ENCODE measurements at regions not wholly inside any gene's neighbourhood (a gene's known extent, or its start where the extent isn't known, plus 50 kb on each side); places are given as distances from the start of the nearest gene placed in this dataset.
"Not testable (repeated sequence)": the region's sequence is repeated elsewhere in the genome, so short reads cannot be mapped to it uniquely, and the experiment has no call there.

DNA sequence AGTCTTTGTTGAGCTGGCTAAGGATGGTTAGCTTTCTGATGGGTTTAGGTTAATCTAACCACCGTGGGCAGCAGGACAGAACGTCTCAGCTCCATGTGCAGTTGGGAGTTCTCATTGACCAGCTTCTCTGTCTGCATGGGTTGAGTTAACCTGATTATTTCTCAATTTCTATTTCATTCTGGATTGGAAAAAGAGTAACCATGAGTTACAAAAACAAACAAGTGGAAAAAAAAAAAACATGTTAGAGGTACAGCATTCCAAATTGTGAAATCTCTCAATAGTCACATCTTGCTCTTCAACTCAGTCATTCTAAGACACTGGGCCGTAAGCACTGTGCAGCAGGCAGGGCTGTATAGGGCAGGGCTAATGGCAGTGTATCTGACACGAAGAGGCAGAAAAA lies 343.7 kb upstream of the KLF4 start:
- Histone ChIP-seq H3K4me3 (ENCODE audit: insufficient read length, low read depth) (no peak overlapping the region), H3K27me3 (ENCODE audit: insufficient read depth, insufficient read length) (no peaks in the 10 kb centered on the region), H3K9me3 (ENCODE audit: insufficient read depth, low read length) (no peaks in the 10 kb centered on the region), H3K4me1 (ENCODE audit: insufficient read depth, insufficient read length) (no peaks in the 10 kb centered on the region), H3K36me3 (ENCODE audit: insufficient read depth, insufficient read length, low read length) (no peaks in the 10 kb centered on the region), H3K9ac (ENCODE audit: insufficient read length, low read depth) (no peak overlapping the region)
- TF ChIP-seq ZNF274 (IDR thresholded peaks at IDR 0.05; ENCODE audit: low read depth, low read length), result no peak
- no peak for TF ChIP-seq YY1 (IDR thresholded peaks at IDR 0.05; ENCODE audit: insufficient read depth, insufficient read length)
- TF ChIP-seq SUZ12 (IDR thresholded peaks at IDR 0.05; ENCODE audit: extremely low read depth, insufficient read depth, insufficient read length), result no peak
- no peak for DNase-seq (ENCODE audit: low read depth, low spot score)

DNA sequence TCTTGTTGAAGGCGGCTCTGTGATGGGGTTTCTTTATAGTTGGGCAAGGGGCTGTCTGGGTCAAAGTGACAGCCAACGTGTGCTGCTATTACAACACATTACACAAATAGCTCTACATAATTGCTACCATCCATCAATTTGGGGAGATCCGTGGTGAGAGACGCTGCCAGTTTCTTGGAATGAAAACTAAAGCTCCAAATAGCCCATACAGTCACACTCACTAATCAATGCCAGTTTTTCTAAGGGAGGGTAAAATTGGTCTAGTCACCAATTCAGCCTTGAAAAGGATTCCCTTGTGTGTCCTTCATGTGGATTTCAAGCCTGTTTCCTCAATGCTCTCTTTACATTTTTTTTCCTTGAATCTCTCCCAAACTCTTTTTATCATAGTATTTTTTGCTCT lies 343.3 kb upstream of the KLF4 start:
- H3K4me1 ChIP-seq (ENCODE audit: insufficient read depth, insufficient read length), result no peaks in the 10 kb centered on the region
- no peak overlapping the region for H3K9ac ChIP-seq (ENCODE audit: insufficient read length, low read depth)
- H3K27me3 ChIP-seq (ENCODE audit: insufficient read depth, insufficient read length), result no peaks in the 10 kb centered on the region
- H3K9me3 ChIP-seq (ENCODE audit: insufficient read depth, low read length), result no peaks in the 10 kb centered on the region
- TF ChIP-seq SUZ12 (IDR thresholded peaks at IDR 0.05; ENCODE audit: extremely low read depth, insufficient read depth, insufficient read length) (no peak), ZNF274 (IDR thresholded peaks at IDR 0.05; ENCODE audit: low read depth, low read length) (no peak), YY1 (IDR thresholded peaks at IDR 0.05; ENCODE audit: insufficient read depth, insufficient read length) (no peak)
- DNase-seq (ENCODE audit: low read depth, low spot score), result no peak
- H3K36me3 ChIP-seq (ENCODE audit: insufficient read depth, insufficient read length, low read length), result no peaks in the 10 kb centered on the region
- no peak overlapping the region for H3K4me3 ChIP-seq (ENCODE audit: insufficient read length, low read depth)

DNA sequence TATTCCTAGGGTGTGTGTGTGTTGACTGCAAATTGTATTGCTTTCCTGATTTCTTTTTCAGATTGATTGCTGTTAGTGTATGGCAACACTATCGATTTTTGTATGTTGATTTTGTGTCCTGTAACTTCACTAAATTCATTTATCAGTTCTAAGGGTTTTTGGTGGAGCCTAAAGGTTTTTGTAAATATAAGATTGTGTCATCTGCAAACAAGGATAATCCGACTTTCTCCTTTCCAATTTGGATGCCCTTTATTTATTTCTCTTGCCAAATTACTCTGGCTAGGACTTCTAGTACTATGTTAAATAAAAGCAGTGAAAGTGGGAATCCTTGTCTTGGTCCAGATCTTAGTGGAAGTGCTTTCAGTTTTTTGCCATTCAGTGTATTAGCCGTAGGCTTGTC lies 340.9 kb upstream of the KLF4 start:
- Histone ChIP-seq H3K36me3 (ENCODE audit: insufficient read depth, insufficient read length, low read length) (no peaks in the 10 kb centered on the region), H3K4me3 (ENCODE audit: insufficient read length, low read depth) (no peak overlapping the region), H3K27me3 (ENCODE audit: insufficient read depth, insufficient read length) (no peaks in the 10 kb centered on the region), H3K9ac (ENCODE audit: insufficient read length, low read depth) (no peak overlapping the region), H3K9me3 (ENCODE audit: insufficient read depth, low read length) (no peaks in the 10 kb centered on the region), H3K4me1 (ENCODE audit: insufficient read depth, insufficient read length) (no peaks in the 10 kb centered on the region)
- TF ChIP-seq YY1 (IDR thresholded peaks at IDR 0.05; ENCODE audit: insufficient read depth, insufficient read length) (no peak), ZNF274 (IDR thresholded peaks at IDR 0.05; ENCODE audit: low read depth, low read length) (no peak), SUZ12 (IDR thresholded peaks at IDR 0.05; ENCODE audit: extremely low read depth, insufficient read depth, insufficient read length) (no peak)
- no peak for DNase-seq (ENCODE audit: low read depth, low spot score)

DNA sequence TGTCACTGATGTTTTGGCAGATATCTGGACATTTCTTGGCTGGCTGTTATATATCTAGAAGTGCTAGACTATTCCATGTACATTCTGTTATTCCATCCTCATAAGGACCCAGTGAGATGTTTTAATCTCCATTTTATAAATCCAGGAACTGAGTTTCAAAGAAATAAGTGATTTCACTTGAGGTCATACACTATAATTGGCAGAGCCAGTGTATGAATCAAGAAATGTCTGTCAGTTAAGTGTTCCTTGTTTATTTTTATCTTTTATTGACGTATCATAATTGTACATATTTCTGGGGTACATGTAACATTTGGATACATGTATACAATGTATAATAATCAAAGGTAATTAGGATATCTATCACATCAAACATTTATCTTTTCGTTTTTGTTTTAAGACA lies 338.3 kb upstream of the KLF4 start:
- H3K4me1 ChIP-seq (ENCODE audit: insufficient read depth, insufficient read length), result no peaks in the 10 kb centered on the region
- TF ChIP-seq ZNF274 (IDR thresholded peaks at IDR 0.05; ENCODE audit: low read depth, low read length) (no peak), YY1 (IDR thresholded peaks at IDR 0.05; ENCODE audit: insufficient read depth, insufficient read length) (no peak), SUZ12 (IDR thresholded peaks at IDR 0.05; ENCODE audit: extremely low read depth, insufficient read depth, insufficient read length) (no peak)

DNA sequence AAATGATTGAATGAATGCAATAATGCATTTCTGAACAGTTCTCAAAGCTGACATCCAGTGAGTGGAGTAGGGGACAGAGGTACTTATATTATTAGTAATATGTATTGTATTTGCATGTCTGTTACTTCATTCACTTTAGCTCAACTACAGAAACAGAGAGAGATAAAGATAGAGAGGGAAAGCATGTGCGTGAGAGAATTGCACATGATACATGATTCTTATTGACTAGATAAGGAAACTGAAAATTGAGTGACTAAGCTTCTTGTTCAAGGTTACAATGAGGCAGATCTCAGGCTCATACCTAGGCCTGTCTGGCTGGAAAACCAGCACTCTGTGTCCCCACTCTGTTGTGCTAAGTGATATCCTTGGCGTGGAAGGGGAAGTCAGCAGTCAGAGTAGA lies 337.7 kb upstream of the KLF4 start:
- DNase-seq (ENCODE audit: low read depth, low spot score), result no peak

More for the DNA sequence above, 338.3 kb upstream of the KLF4 start:
- Histone ChIP-seq H3K4me3 (ENCODE audit: insufficient read length, low read depth) (no peak overlapping the region), H3K27me3 (ENCODE audit: insufficient read depth, insufficient read length) (no peaks in the 10 kb centered on the region), H3K36me3 (ENCODE audit: insufficient read depth, insufficient read length, low read length) (no peaks in the 10 kb centered on the region), H3K9me3 (ENCODE audit: insufficient read depth, low read length) (no peaks in the 10 kb centered on the region), H3K9ac (ENCODE audit: insufficient read length, low read depth) (no peak overlapping the region)
- no peak for DNase-seq (ENCODE audit: low read depth, low spot score)

DNA sequence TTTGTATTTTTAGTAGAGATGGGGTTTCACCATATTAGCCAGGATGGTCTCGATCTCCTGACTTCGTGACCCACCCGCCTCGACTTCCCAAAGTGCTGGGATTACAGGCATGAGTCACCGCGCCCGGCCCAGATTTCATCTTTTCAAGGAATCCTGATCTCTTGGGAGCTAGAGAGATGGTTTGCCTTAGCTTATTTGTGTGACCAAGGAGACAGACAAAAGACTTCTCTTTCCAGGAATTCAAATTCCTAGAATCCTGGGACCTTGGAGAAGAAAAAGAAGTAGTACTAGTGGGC lies 337.1 kb upstream of the KLF4 start:
- not testable (repeated sequence) for H3K9me3 ChIP-seq (ENCODE audit: insufficient read depth, low read length); H3K27me3 ChIP-seq (ENCODE audit: insufficient read depth, insufficient read length); H3K9ac ChIP-seq (ENCODE audit: insufficient read length, low read depth); H3K4me1 ChIP-seq (ENCODE audit: insufficient read depth, insufficient read length); H3K36me3 ChIP-seq (ENCODE audit: insufficient read depth, insufficient read length, low read length); H3K4me3 ChIP-seq (ENCODE audit: insufficient read length, low read depth); DNase-seq (ENCODE audit: low read depth, low spot score)

More for the DNA sequence above, 337.7 kb upstream of the KLF4 start:
- H3K36me3 ChIP-seq (ENCODE audit: insufficient read depth, insufficient read length, low read length), result no peaks in the 10 kb centered on the region
- no peaks in the 10 kb centered on the region for H3K27me3 ChIP-seq (ENCODE audit: insufficient read depth, insufficient read length)
- H3K4me1 ChIP-seq (ENCODE audit: insufficient read depth, insufficient read length), result no peaks in the 10 kb centered on the region
- no peak for TF ChIP-seq ZNF274 (IDR thresholded peaks at IDR 0.05; ENCODE audit: low read depth, low read length)
- no peak for TF ChIP-seq YY1 (IDR thresholded peaks at IDR 0.05; ENCODE audit: insufficient read depth, insufficient read length)
- no peak for TF ChIP-seq SUZ12 (IDR thresholded peaks at IDR 0.05; ENCODE audit: extremely low read depth, insufficient read depth, insufficient read length)
- H3K9me3 ChIP-seq (ENCODE audit: insufficient read depth, low read length), result no peaks in the 10 kb centered on the region
- no peak overlapping the region for H3K9ac ChIP-seq (ENCODE audit: insufficient read length, low read depth)
- H3K4me3 ChIP-seq (ENCODE audit: insufficient read length, low read depth), result no peak overlapping the region

DNA sequence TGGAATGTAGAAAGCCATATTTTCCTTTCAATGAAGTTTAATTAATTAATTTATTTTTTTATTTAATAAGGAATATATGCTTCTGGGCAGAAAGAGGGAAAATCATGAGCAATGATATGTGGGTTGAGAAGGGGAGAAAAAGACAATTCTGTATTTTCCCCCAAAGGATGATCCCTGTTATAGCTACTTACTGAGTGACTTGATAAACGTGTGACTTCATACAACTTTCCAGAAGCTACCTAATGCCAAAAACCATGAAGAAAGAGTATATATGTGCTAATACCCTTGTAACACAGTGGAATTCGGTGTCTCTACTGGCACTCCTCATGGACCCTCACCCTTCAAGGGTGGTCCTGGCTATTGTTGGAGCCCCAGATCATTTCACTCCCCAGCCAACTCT lies 335.0 kb upstream of the KLF4 start:
- Histone ChIP-seq H3K9me3 (ENCODE audit: insufficient read depth, low read length) (no peaks in the 10 kb centered on the region), H3K4me1 (ENCODE audit: insufficient read depth, insufficient read length) (no peaks in the 10 kb centered on the region), H3K4me3 (ENCODE audit: insufficient read length, low read depth) (no peak overlapping the region), H3K36me3 (ENCODE audit: insufficient read depth, insufficient read length, low read length) (no peaks in the 10 kb centered on the region), H3K9ac (ENCODE audit: insufficient read length, low read depth) (no peak overlapping the region), H3K27me3 (ENCODE audit: insufficient read depth, insufficient read length) (no peaks in the 10 kb centered on the region)
- no peak for DNase-seq (ENCODE audit: low read depth, low spot score)
- TF ChIP-seq SUZ12 (IDR thresholded peaks at IDR 0.05; ENCODE audit: extremely low read depth, insufficient read depth, insufficient read length), result no peak
- no peak for TF ChIP-seq YY1 (IDR thresholded peaks at IDR 0.05; ENCODE audit: insufficient read depth, insufficient read length)
- TF ChIP-seq ZNF274 (IDR thresholded peaks at IDR 0.05; ENCODE audit: low read depth, low read length), result no peak

All from NT2/D1 (cell line).